ENCODE measurements at regions not wholly inside any gene's neighbourhood (a gene's known extent, or its start where the extent isn't known, plus 50 kb on each side); places are given as distances from the start of the nearest gene placed in this dataset.

DNA sequence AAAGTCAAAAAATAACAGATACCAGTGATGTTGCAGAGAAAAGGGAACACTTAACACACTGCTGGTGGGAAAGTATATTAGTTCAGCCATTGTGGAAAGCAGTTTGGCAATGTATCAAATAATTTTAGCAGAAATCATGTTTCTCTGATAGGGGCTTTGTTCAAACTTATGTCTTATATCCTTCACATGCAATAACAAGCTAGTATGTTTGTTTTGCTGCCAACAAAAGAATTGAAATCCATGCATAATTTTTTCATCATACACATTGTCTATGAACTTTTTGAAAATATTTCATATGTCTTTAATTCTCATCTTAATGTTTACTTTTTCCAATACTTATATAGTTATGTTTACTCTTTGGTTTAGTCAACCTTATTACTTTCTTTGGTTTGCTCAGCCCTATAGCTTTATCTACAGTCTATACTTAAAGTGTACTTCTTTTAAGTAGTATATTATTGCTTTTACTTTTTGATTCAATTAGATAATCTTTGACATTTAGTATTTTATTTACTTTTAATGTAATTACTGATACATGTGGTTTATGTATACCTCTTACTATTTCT is 639.6 kb upstream of the CBLB start:
- no peaks in the 10 kb centered on the region for H3K36me3 ChIP-seq (ENCODE audit: insufficient read depth, low read length)
- no peaks in the 10 kb centered on the region for H3K27me3 ChIP-seq (ENCODE audit: insufficient read depth, low read length, poor library complexity)
- H3K4me3 ChIP-seq (ENCODE audit: low read depth in 1 of 2, low read length in 2 of 2), result no peak overlapping the region
- H3K9me3 ChIP-seq (ENCODE audit: insufficient read depth, low read length, severe bottlenecking), result no peaks in the 10 kb centered on the region
- no peak overlapping the region for H3K27ac ChIP-seq (ENCODE audit: low read length)
- H3K4me2 ChIP-seq (ENCODE audit: insufficient read depth, low read length), result no peak overlapping the region
- no peak overlapping the region for H3K9ac ChIP-seq (ENCODE audit: low read depth, low read length)
- H2AFZ ChIP-seq (ENCODE audit: low read depth, low read length), result no peak overlapping the region
- DNase-seq, result no peak
- no peaks in the 10 kb centered on the region for H4K20me1 ChIP-seq (ENCODE audit: insufficient read depth, low read length)
- TF ChIP-seq EZH2 (IDR thresholded peaks at IDR 0.05; ENCODE audit: borderline replicate concordance, low read depth, low read length, severe bottlenecking), result no peak
- TF ChIP-seq, protein P1, sequence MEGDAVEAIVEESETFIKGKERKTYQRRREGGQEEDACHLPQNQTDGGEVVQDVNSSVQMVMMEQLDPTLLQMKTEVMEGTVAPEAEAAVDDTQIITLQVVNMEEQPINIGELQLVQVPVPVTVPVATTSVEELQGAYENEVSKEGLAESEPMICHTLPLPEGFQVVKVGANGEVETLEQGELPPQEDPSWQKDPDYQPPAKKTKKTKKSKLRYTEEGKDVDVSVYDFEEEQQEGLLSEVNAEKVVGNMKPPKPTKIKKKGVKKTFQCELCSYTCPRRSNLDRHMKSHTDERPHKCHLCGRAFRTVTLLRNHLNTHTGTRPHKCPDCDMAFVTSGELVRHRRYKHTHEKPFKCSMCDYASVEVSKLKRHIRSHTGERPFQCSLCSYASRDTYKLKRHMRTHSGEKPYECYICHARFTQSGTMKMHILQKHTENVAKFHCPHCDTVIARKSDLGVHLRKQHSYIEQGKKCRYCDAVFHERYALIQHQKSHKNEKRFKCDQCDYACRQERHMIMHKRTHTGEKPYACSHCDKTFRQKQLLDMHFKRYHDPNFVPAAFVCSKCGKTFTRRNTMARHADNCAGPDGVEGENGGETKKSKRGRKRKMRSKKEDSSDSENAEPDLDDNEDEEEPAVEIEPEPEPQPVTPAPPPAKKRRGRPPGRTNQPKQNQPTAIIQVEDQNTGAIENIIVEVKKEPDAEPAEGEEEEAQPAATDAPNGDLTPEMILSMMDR (IDR thresholded peaks at IDR 0.05; ENCODE audit: borderline replicate concordance, extremely low read depth, low read length, poor library complexity, severe bottlenecking), result no peak
- H3K4me1 ChIP-seq (ENCODE audit: insufficient read depth, low read length), result no peaks in the 10 kb centered on the region
- no peaks in the 10 kb centered on the region for H3K79me2 ChIP-seq (ENCODE audit: insufficient read depth, low read length)
- no peak for ATAC-seq (ENCODE audit: insufficient read depth, low read depth)

- Histone ChIP-seq H3K27me3 (ENCODE audit: insufficient read depth, low read length, poor library complexity) (no peaks in the 10 kb centered on the region), H3K36me3 (ENCODE audit: insufficient read depth, low read length) (no peaks in the 10 kb centered on the region), H4K20me1 (ENCODE audit: insufficient read depth, low read length) (no peaks in the 10 kb centered on the region), H3K4me1 (ENCODE audit: insufficient read depth, low read length) (no peaks in the 10 kb centered on the region), H3K79me2 (ENCODE audit: insufficient read depth, low read length) (no peaks in the 10 kb centered on the region), H3K27ac (ENCODE audit: low read length) (no peak overlapping the region), H3K9me3 (ENCODE audit: insufficient read depth, low read length, severe bottlenecking) (no peaks in the 10 kb centered on the region), H3K4me3 (ENCODE audit: low read depth in 1 of 2, low read length in 2 of 2) (no peak overlapping the region), H3K4me2 (ENCODE audit: insufficient read depth, low read length) (no peak overlapping the region), H2AFZ (ENCODE audit: low read depth, low read length) (no peak overlapping the region), H3K9ac (ENCODE audit: low read depth, low read length) (no peak overlapping the region)
- no peak for ATAC-seq (ENCODE audit: insufficient read depth, low read depth)
- no peak for TF ChIP-seq EZH2 (IDR thresholded peaks at IDR 0.05; ENCODE audit: borderline replicate concordance, low read depth, low read length, severe bottlenecking)
- TF ChIP-seq, protein P1 (IDR thresholded peaks at IDR 0.05; ENCODE audit: borderline replicate concordance, extremely low read depth, low read length, poor library complexity, severe bottlenecking), result no peak
- DNase-seq, result no peak
Measured at GRCh38 chr3:106510206-106510605, 641.4 kb upstream of the CBLB start.

DNA sequence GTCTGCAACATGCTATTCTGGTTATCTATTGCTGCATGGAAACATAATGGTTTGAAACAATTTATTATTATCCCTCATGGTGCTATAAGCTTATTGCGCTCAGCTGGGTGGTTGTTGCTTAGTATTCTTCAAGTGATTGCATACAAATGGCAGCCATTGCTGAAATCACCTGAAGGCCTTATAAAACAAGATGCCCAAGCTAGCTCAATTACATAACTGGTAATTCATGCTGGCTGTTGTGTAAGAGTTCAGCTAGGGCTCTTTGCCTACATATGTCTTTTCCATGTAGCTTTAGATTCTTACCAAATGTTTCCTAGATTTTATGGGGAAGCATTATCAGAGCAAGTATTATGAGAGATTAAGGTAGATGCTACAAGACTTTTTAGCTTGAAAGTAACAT is 644.0 kb upstream of the CBLB start:
- H3K36me3 ChIP-seq (ENCODE audit: insufficient read depth, low read length), result no peaks in the 10 kb centered on the region
- no peak overlapping the region for H3K27ac ChIP-seq (ENCODE audit: low read length)
- no peak overlapping the region for H2AFZ ChIP-seq (ENCODE audit: low read depth, low read length)
- H4K20me1 ChIP-seq (ENCODE audit: insufficient read depth, low read length), result no peaks in the 10 kb centered on the region
- no peaks in the 10 kb centered on the region for H3K4me1 ChIP-seq (ENCODE audit: insufficient read depth, low read length)
- H3K9ac ChIP-seq (ENCODE audit: low read depth, low read length), result no peak overlapping the region
- TF ChIP-seq EZH2 (IDR thresholded peaks at IDR 0.05; ENCODE audit: borderline replicate concordance, low read depth, low read length, severe bottlenecking), result no peak
- TF ChIP-seq, protein P1 (IDR thresholded peaks at IDR 0.05; ENCODE audit: borderline replicate concordance, extremely low read depth, low read length, poor library complexity, severe bottlenecking), result no peak
- no peaks in the 10 kb centered on the region for H3K27me3 ChIP-seq (ENCODE audit: insufficient read depth, low read length, poor library complexity)
- ATAC-seq (ENCODE audit: insufficient read depth, low read depth) (no peak), DNase-seq (no peak)
- no peak overlapping the region for H3K4me2 ChIP-seq (ENCODE audit: insufficient read depth, low read length)
- H3K4me3 ChIP-seq (ENCODE audit: low read depth in 1 of 2, low read length in 2 of 2), result no peak overlapping the region
- H3K79me2 ChIP-seq (ENCODE audit: insufficient read depth, low read length), result no peaks in the 10 kb centered on the region
- no peaks in the 10 kb centered on the region for H3K9me3 ChIP-seq (ENCODE audit: insufficient read depth, low read length, severe bottlenecking)

- no peak overlapping the region for H2AFZ ChIP-seq (ENCODE audit: low read depth, low read length)
Measured at GRCh38 chr3:106514431-106514830, 645.6 kb upstream of the CBLB start.

More at GRCh38 chr3:106514431-106514830, 645.6 kb upstream of the CBLB start:
- no peaks in the 10 kb centered on the region for H3K4me1 ChIP-seq (ENCODE audit: insufficient read depth, low read length)
- TF ChIP-seq, protein P1 (IDR thresholded peaks at IDR 0.05; ENCODE audit: borderline replicate concordance, extremely low read depth, low read length, poor library complexity, severe bottlenecking), result no peak
- TF ChIP-seq EZH2 (IDR thresholded peaks at IDR 0.05; ENCODE audit: borderline replicate concordance, low read depth, low read length, severe bottlenecking), result no peak
- H3K27me3 ChIP-seq (ENCODE audit: insufficient read depth, low read length, poor library complexity), result no peaks in the 10 kb centered on the region
- H3K4me2 ChIP-seq (ENCODE audit: insufficient read depth, low read length), result no peak overlapping the region
- ATAC-seq (ENCODE audit: insufficient read depth, low read depth), result no peak
- no peaks in the 10 kb centered on the region for H3K79me2 ChIP-seq (ENCODE audit: insufficient read depth, low read length)
- H3K9ac ChIP-seq (ENCODE audit: low read depth, low read length), result no peak overlapping the region
- no peaks in the 10 kb centered on the region for H3K9me3 ChIP-seq (ENCODE audit: insufficient read depth, low read length, severe bottlenecking)
- no peak overlapping the region for H3K27ac ChIP-seq (ENCODE audit: low read length)
- no peak overlapping the region for H3K4me3 ChIP-seq (ENCODE audit: low read depth in 1 of 2, low read length in 2 of 2)
- H3K36me3 ChIP-seq (ENCODE audit: insufficient read depth, low read length), result no peaks in the 10 kb centered on the region
- no peak for DNase-seq
- H4K20me1 ChIP-seq (ENCODE audit: insufficient read depth, low read length), result no peaks in the 10 kb centered on the region
